PC-9 (cell line): ENCODE measurements at regions not wholly inside any gene's neighbourhood (a gene's known extent, or its start where the extent isn't known, plus 50 kb on each side); places are given as distances from the start of the nearest gene placed in this dataset.

Source experiments
- BruUV-seq: library from RNA; stranded (reverse); fragments of 400-500 nt; replicated peaks from 2 replicates; lab custom pipeline; 2021; lab: Mats Ljungman, UMichigan
- CTCF ChIA-PET: fragments of 300-600 bp; sonication (Branson Sonifier 250); formaldehyde crosslinking; loops from one replicate; lab custom pipeline; 2022; ENCODE audit warnings: antibody characterized with exemption; lab: Charles Lee
- POLR2A ChIA-PET: fragments of 300-600 bp; sonication (Branson Sonifier 250); formaldehyde crosslinking; loops from one replicate; lab custom pipeline; 2022; ENCODE audit warnings: antibody characterized with exemption; ENCODE audit not compliant: unreplicated experiment; lab: Charles Lee
- DNase-seq, 2 experiments: peaks; one replicate each; pipeline versions ENCODE4 v3.0.0 to v3.0.0-alpha.2; 2015 to 2022; ENCODE audit warnings: mixed read lengths in 1 of 2
- H2AFZ ChIP-seq: fragments of 200-600 bp; sonication (generic); 2 replicates; pipeline ENCODE4 v1.8.1; 2017; ENCODE audit warnings: antibody characterized with exemption
- H3F3A ChIP-seq: fragments of 200-600 bp; sonication (generic); 2 replicates; pipeline ENCODE4 v1.8.1; 2017; ENCODE audit warnings: antibody characterized with exemption, mild to moderate bottlenecking, low read depth; ENCODE audit not compliant: insufficient read depth
- H3K27ac ChIP-seq: fragments of 200-600 bp; sonication (generic); 2 replicates; pipeline ENCODE4 v1.6.1; 2016; ENCODE audit warnings: mixed run types
- H3K27me3 ChIP-seq: fragments of 200-600 bp; sonication (generic); 2 replicates; pipeline ENCODE4 v1.6.1; 2016; ENCODE audit warnings: low read depth, mixed run types; ENCODE audit not compliant: insufficient read depth
- H3K36me3 ChIP-seq: fragments of 200-600 bp; sonication (generic); 2 replicates; pipeline ENCODE4 v1.6.1; 2016; ENCODE audit warnings: low read depth, mixed run types
- H3K4me1 ChIP-seq: fragments of 200-600 bp; sonication (generic); replicated peaks from 2 replicates; pipeline ENCODE4 v1.6.1; 2016; ENCODE audit warnings: mixed run types; ENCODE audit not compliant: insufficient read depth
- H3K4me2 ChIP-seq: fragments of 200-600 bp; sonication (generic); 2 replicates; pipeline ENCODE4 v1.6.1; 2017; ENCODE audit warnings: mixed run types
- H3K4me3 ChIP-seq: fragments of 200-600 bp; sonication (generic); 2 replicates; pipeline ENCODE4 v1.6.1; 2016; ENCODE audit warnings: mixed run types
- H3K79me2 ChIP-seq: fragments of 200-600 bp; sonication (generic); 2 replicates; pipeline ENCODE4 v1.6.1; 2017; ENCODE audit warnings: low read depth, mixed run types
- H3K9me2 ChIP-seq: fragments of 200-600 bp; sonication (generic); 2 replicates; pipeline ENCODE4 v1.8.1; 2017; ENCODE audit warnings: mild to moderate bottlenecking; ENCODE audit not compliant: insufficient read depth
- H3K9me3 ChIP-seq: fragments of 200-600 bp; sonication (generic); 2 replicates; pipeline ENCODE4 v1.8.1; 2016; ENCODE audit warnings: low read depth; ENCODE audit not compliant: insufficient read depth
- H4K20me1 ChIP-seq: fragments of 200-600 bp; sonication (generic); 2 replicates; pipeline ENCODE4 v1.8.1; 2017; ENCODE audit not compliant: insufficient read depth
- CTCF ChIP-seq: fragments of 200-600 bp; sonication (generic); conservative IDR thresholded peaks from 2 replicates; pipeline ENCODE4 v1.6.1; 2017; ENCODE audit warnings: mixed run types, antibody characterized with exemption, mild to moderate bottlenecking, moderate library complexity
- EZH2 ChIP-seq: fragments of 200-600 bp; sonication (generic); IDR thresholded peaks from 2 replicates; pipeline ENCODE4 v1.8.0; 2017; ENCODE audit warnings: antibody characterized with exemption, low read depth
- intact Hi-C: fragments of 100-400 bp; cut with micrococcal nuclease; formaldehyde crosslinking; loops from one replicate; pipeline ENCODE4 v1.10.0; 2022; ENCODE audit not compliant: unreplicated experiment

- POLR2A ChIA-PET, result no interaction called here
These were observed 319.2 kb downstream of the ZNF621 start for GRCh38 chr3:40843851-40844548.

GRCh38 chr3:40844896-40845295 is 320.1 kb downstream of the ZNF621 start:
- H3K9me2 ChIP-seq, result no peaks in the 10 kb centered on the region
- no peak overlapping the region for H3K4me3 ChIP-seq
- TF ChIP-seq EZH2 (no peak), CTCF (no peak)
- H3K4me1 ChIP-seq, result peaks cover 15% of the 10 kb centered on the region
- ChIA-PET POLR2A (no interaction called here), CTCF (no interaction called here)
- no TSS peak for BruUV-seq
- intact Hi-C loops, result loop anchor here (10.0 kb wide), 1 partner anchor 260 kb away; no protein-coding TSS in a partner anchor
- no peak overlapping the region for H3K27ac ChIP-seq
- no peaks in the 10 kb centered on the region for H3K9me3 ChIP-seq
- no peaks in the 10 kb centered on the region for H4K20me1 ChIP-seq
- H3K36me3 ChIP-seq, result no peaks in the 10 kb centered on the region
- H3K27me3 ChIP-seq, result no peaks in the 10 kb centered on the region
- no peak for DNase-seq
- no peak overlapping the region for H3K4me2 ChIP-seq
- H3K79me2 ChIP-seq, result no peaks in the 10 kb centered on the region
- H2AFZ ChIP-seq, result no peak overlapping the region
- H3F3A ChIP-seq, result peaks cover 12% of the 10 kb centered on the region; the same call in 1 of the 2 replicates

More at GRCh38 chr3:40843851-40844548, 319.2 kb downstream of the ZNF621 start:
- Histone ChIP-seq H3K4me1 (peaks cover 15% of the 10 kb centered on the region), H3K79me2 (no peaks in the 10 kb centered on the region), H3K4me3 (no peak overlapping the region), H3K9me2 (no peaks in the 10 kb centered on the region), H3K27me3 (no peaks in the 10 kb centered on the region), H2AFZ (peak overlapping the region; percentile 48; the same call in 1 of the 2 replicates), H3F3A (peaks cover 12% of the 10 kb centered on the region; the same call in 1 of the 2 replicates), H3K9me3 (no peaks in the 10 kb centered on the region), H3K27ac (peak overlapping the region; percentile 43), H4K20me1 (no peaks in the 10 kb centered on the region), H3K4me2 (peak overlapping the region; percentile 45), H3K36me3 (no peaks in the 10 kb centered on the region)
- CTCF ChIA-PET, result no interaction called here
- no TSS peak for BruUV-seq
- intact Hi-C loops, result loop anchor here (10.0 kb wide), 1 partner anchor 259 kb away; no protein-coding TSS in a partner anchor
- no peak for TF ChIP-seq CTCF
- no peak for TF ChIP-seq EZH2
- DNase-seq, result peak; percentile 63 to 70

- Histone ChIP-seq H3K4me1 (peaks cover 15% of the 10 kb centered on the region), H3F3A (peaks cover 12% of the 10 kb centered on the region; the same call in 1 of the 2 replicates), H3K79me2 (no peaks in the 10 kb centered on the region), H4K20me1 (no peaks in the 10 kb centered on the region), H3K4me2 (no peak overlapping the region), H3K27ac (no peak overlapping the region), H3K4me3 (no peak overlapping the region), H2AFZ (no peak overlapping the region), H3K27me3 (no peaks in the 10 kb centered on the region), H3K9me2 (no peaks in the 10 kb centered on the region), H3K36me3 (no peaks in the 10 kb centered on the region), H3K9me3 (no peaks in the 10 kb centered on the region)
- TF ChIP-seq CTCF (no peak), EZH2 (no peak)
- ChIA-PET POLR2A (no interaction called here), CTCF (no interaction called here)
- intact Hi-C loops, result loop anchor here (10.0 kb wide), 1 partner anchor 261 kb away; no protein-coding TSS in a partner anchor
- no peak for DNase-seq
- no TSS peak for BruUV-seq
These were observed 320.7 kb downstream of the ZNF621 start for GRCh38 chr3:40845447-40845846.
